Activated CD8-positive, alpha-beta T cell treated with anti-CD3 and anti-CD28 coated beads for 36 hours (primary cell): ENCODE measurements at regions not wholly inside any gene's neighbourhood (a gene's known extent, or its start where the extent isn't known, plus 50 kb on each side); places are given as distances from the start of the nearest gene placed in this dataset.

Experiments used
- ATAC-seq: fragments of 200-7000 bp; cut with Tn5 transposase; one replicate; pipeline ENCODE4 v1.10.0; 2021; ENCODE audit warnings: mild to moderate bottlenecking, moderate library complexity
- CTCF ChIA-PET: fragments of 350-600 bp; sonication (Branson Sonifier 250); formaldehyde crosslinking; loops from one replicate; lab custom pipeline; 2021; ENCODE audit warnings: antibody characterized with exemption; lab: Charles Lee
- POLR2A ChIA-PET: fragments of 350-600 bp; sonication (Branson Sonifier 250); formaldehyde crosslinking; loops from one replicate; lab custom pipeline; 2021; ENCODE audit warnings: antibody characterized with exemption; lab: Charles Lee
- DNase-seq: peaks from one replicate; pipeline ENCODE4 v3.0.0-alpha.2; 2020
- H3K27ac Mint-ChIP-seq: one replicate; pipeline ENCODE4 v1.8.0; 2021; ENCODE audit warnings: mild to moderate bottlenecking, mixed read lengths
- H3K27me3 Mint-ChIP-seq: one replicate; pipeline ENCODE4 v1.8.0; 2021; ENCODE audit warnings: mixed read lengths
- H3K36me3 Mint-ChIP-seq: one replicate; pipeline ENCODE4 v1.8.0; 2021; ENCODE audit warnings: low read depth, mixed read lengths
- H3K4me1 Mint-ChIP-seq: one replicate; pipeline ENCODE4 v1.8.0; 2021; ENCODE audit warnings: low read depth, mixed read lengths
- H3K4me3 Mint-ChIP-seq: one replicate; pipeline ENCODE4 v1.8.0; 2021; ENCODE audit warnings: mild to moderate bottlenecking, moderate library complexity, mixed read lengths
- H3K9me3 Mint-ChIP-seq: one replicate; pipeline ENCODE4 v1.8.0; 2021; ENCODE audit warnings: mixed read lengths
- intact Hi-C: fragments of 100-400 bp; cut with micrococcal nuclease; formaldehyde crosslinking; loops from one replicate; pipeline ENCODE4 v1.10.0; 2022
- TF ChIP-seq, protein P1 (sequence below): fragments of 200-600 bp; IDR thresholded peaks from one replicate; pipeline ENCODE4 v1.8.0; 2022; ENCODE audit warnings: antibody characterized with exemption, mild to moderate bottlenecking

DNA sequence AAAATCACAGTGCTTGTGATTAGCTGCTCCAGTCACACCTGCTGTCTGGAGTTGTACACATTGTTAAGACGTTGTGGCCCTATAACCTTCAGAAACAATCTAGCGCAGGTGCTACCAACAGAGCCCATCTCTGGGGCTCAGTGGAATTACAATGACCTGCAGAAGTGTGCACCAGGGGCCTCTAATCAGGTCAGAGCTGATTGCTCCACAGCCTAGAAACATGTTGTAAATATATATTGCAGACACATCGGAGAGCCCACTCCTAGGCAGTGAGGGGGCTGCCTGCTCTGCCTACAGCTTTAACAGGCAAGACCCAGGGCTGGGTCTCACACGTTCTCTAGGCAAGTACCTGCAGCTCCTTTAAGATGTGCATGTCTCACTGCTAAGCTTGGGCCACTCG lies 302.0 kb downstream of the SIPA1L2 start:
- ATAC-seq: no peak
- H3K27me3 Mint-ChIP-seq: peaks cover 7% of the 10 kb centered on the region
- no peak overlapping the region for H3K27ac Mint-ChIP-seq
- H3K4me3 Mint-ChIP-seq: no peak overlapping the region
- no peaks in the 10 kb centered on the region for H3K36me3 Mint-ChIP-seq
- intact Hi-C loops: no loop called here
- no peaks in the 10 kb centered on the region for H3K4me1 Mint-ChIP-seq
- no peaks in the 10 kb centered on the region for H3K9me3 Mint-ChIP-seq
- DNase-seq: no peak
- POLR2A ChIA-PET: no interaction called here
- CTCF ChIA-PET: no interaction called here
- TF ChIP-seq, protein P1, sequence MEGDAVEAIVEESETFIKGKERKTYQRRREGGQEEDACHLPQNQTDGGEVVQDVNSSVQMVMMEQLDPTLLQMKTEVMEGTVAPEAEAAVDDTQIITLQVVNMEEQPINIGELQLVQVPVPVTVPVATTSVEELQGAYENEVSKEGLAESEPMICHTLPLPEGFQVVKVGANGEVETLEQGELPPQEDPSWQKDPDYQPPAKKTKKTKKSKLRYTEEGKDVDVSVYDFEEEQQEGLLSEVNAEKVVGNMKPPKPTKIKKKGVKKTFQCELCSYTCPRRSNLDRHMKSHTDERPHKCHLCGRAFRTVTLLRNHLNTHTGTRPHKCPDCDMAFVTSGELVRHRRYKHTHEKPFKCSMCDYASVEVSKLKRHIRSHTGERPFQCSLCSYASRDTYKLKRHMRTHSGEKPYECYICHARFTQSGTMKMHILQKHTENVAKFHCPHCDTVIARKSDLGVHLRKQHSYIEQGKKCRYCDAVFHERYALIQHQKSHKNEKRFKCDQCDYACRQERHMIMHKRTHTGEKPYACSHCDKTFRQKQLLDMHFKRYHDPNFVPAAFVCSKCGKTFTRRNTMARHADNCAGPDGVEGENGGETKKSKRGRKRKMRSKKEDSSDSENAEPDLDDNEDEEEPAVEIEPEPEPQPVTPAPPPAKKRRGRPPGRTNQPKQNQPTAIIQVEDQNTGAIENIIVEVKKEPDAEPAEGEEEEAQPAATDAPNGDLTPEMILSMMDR: no peak

DNA sequence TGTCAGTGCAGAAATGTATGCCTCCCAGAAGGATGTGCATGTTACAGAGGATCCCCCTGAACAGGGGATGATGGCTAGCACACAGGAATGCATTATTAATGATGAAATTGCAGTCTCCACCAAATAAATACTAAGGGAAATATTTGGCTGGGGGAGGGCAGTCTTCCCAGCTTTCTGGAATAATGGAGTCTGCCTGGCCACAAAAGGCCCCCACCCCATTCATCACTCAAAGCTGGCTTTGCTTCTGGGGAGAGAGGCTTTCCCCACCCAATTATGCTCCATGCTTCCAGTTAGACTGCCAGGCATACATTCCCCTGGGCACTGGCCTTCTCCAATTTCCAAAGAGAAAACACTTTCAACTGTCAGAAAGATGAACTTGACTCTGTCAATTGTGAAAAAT lies 302.7 kb downstream of the SIPA1L2 start:
- POLR2A ChIA-PET: interaction anchor here (1.6 kb wide), 1 partner anchor 22 kb away, joined by 3 read pairs; no protein-coding TSS in a partner anchor
- Mint-ChIP-seq H3K4me1 (no peaks in the 10 kb centered on the region), H3K27me3 (peaks cover 7% of the 10 kb centered on the region), H3K9me3 (no peaks in the 10 kb centered on the region), H3K27ac (no peak overlapping the region), H3K4me3 (no peak overlapping the region), H3K36me3 (no peaks in the 10 kb centered on the region)
- intact Hi-C loops: no loop called here
- ATAC-seq (no peak), DNase-seq (no peak)
- CTCF ChIA-PET: no interaction called here
- TF ChIP-seq, protein P1: no peak

DNA sequence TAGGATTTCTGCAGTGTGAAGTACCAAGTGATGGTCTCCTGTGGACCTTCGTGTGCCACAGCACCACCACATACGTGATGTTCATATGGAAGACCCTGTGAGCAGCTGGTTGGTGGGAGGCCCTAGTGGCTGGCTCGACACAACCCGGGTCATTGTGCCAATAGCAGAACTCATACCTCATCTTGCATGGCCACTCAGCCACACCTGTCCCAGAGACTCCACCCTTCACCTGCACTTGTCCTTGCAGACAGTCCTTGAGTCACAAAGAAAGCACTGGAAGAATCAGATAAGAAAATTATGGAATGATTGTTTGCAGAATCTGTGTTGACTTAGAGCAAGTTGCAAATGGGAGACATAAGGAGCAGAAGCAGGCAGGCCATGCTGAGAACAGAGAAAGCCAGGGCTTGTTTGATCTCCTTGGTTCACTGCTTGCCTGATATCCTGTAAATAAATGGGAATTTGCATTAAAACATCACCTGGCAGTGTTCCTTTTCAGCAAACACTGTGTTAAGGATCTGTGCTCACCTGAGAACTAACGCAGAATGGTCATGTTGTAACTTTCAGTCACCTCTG lies 307.7 kb downstream of the SIPA1L2 start:
- CTCF ChIA-PET: no interaction called here
- Mint-ChIP-seq H3K4me3 (no peak overlapping the region), H3K27ac (no peak overlapping the region), H3K9me3 (no peaks in the 10 kb centered on the region), H3K36me3 (no peaks in the 10 kb centered on the region), H3K4me1 (no peaks in the 10 kb centered on the region), H3K27me3 (peaks cover 1% of the 10 kb centered on the region)
- intact Hi-C loops: no loop called here
- ATAC-seq (no peak), DNase-seq (no peak)
- POLR2A ChIA-PET: no interaction called here
- TF ChIP-seq, protein P1: no peak

DNA sequence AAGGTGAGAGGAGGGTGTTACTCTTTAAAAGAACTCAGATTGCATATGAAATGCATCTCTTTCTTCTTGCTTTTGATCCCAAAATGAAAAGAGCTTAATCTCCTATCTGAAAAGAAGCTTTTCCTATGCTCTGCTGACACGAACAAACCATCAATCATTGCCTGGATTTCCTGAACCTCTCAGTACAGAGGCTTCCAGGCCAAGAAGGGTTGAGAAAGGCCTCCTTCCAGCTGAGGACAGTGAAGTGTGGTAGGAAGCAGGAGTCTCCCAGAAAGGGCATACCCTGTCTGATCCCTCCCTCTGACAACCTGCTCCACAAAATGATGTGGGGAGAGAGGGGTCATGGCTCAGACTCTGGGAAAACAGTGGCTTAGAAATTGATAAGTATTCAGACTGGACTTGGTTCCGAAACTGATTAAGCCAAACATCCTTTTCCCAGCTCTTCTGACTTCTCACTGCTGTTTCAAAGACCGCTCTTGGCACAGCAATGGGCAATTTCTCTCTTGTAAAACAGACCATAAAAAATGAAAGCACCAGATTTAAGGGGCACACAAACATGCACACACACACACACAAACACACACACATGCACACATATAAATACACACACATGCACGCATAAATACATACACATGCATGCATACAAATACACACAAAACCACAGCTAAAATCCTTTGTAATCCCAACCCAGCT lies 310.3 kb downstream of the SIPA1L2 start:
- H3K9me3 Mint-ChIP-seq: no peaks in the 10 kb centered on the region
- no peak for ATAC-seq
- no peak for DNase-seq
- no peak overlapping the region for H3K27ac Mint-ChIP-seq
- ChIA-PET POLR2A (interaction anchor here (1.0 kb wide), 1 partner anchor 650 kb away, joined by 3 read pairs; no protein-coding TSS in a partner anchor), CTCF (no interaction called here)
- no peaks in the 10 kb centered on the region for H3K4me1 Mint-ChIP-seq
- peaks cover 1% of the 10 kb centered on the region for H3K27me3 Mint-ChIP-seq
- H3K4me3 Mint-ChIP-seq: no peak overlapping the region
- H3K36me3 Mint-ChIP-seq: no peaks in the 10 kb centered on the region
- intact Hi-C loops: no loop called here
- TF ChIP-seq, protein P1: no peak

GRCh38 chr1:232319072-232319471 lies 310.9 kb downstream of the SIPA1L2 start:
- intact Hi-C loops: no loop called here
- ATAC-seq (no peak), DNase-seq (no peak)
- Mint-ChIP-seq H3K27me3 (no peaks in the 10 kb centered on the region), H3K4me3 (no peak overlapping the region), H3K9me3 (no peaks in the 10 kb centered on the region), H3K4me1 (no peaks in the 10 kb centered on the region), H3K36me3 (no peaks in the 10 kb centered on the region), H3K27ac (no peak overlapping the region)
- ChIA-PET POLR2A (no interaction called here), CTCF (no interaction called here)
- TF ChIP-seq, protein P1: no peak
